CD1c-positive myeloid dendritic cell (primary cell): ENCODE measurements at regions not wholly inside any gene's neighbourhood (a gene's known extent, or its start where the extent isn't known, plus 50 kb on each side); places are given as distances from the start of the nearest gene placed in this dataset.
"Not testable (repeated sequence)": the region's sequence is repeated elsewhere in the genome, so short reads cannot be mapped to it uniquely, and the experiment has no call there.

Source experiments
- DNase-seq: peaks from one replicate; pipeline ENCODE4 v3.0.0-alpha.2; 2016; ENCODE audit errors: extremely low spot score

DNA sequence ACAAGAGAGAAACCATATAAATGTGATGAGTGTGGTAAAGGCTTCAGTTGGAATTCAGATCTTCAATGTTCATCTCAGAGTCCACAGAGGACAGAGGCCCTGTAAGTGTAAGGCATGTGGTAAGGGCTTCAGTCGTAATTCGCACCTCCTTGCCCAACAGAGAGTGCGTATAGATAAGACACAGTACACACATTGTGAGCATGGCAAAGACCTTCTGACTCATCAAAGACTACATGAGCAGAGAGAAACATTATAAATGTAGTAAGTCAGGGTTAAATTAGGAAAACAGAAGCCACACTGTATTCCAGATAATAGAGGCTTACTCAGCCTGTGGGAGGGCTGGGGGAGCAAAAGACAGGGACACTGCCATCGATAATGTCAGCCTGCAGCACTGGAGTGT lies 98.1 kb upstream of the GPR39 start:
- DNase-seq = not testable (repeated sequence)

DNA sequence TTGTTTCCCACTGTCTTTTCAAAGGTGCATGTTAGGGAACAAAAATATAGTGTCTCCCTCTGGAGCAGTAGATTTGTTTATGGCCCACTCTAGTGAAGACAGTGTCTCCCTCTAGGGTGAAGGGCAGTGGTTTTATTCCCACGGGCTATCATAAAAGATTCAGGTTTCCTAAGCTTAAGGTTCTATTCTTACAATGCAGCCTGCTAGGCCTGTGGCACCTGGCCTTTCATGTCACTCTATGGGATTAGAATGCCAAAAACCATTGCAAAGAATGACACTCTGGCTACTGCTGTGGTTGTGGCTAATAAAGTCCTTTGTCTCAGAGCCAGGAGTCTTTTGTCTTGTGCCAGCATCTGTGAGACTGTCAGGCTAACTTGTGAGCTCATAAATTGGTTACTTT lies 92.6 kb upstream of the GPR39 start:
- not testable (repeated sequence) for DNase-seq

DNA sequence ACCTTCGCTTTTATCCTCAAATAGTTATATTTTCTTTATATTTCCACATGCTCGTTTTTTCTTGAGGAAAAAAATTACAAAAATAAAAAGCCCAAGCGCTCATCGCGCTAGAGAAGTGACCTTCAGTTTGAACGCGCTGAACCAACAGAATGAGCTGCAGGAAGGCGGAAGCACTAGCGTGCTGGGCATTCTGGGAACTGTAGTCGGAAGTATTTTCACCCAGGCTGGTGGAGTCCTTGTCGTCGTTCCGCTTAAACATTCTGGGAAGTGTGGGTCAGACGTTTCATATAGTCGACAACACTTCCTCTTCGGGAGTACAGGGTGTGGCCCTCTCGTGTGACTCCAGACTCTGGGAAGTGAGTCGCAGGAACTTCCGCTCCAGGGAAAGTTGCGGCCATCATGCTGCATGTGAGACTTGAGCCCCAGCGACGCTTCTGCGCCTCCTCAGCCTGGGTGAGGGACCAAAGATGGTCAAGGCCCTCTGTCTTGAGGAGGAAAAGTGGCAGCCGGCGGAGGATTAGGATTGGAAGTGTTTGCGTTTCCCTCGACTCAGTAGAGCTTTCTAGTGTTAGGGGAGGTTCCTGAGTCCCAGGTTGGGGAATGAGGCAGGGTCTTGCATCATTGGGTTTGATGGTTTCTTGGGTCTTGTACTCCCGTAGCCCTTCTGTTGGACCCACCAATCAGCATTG lies 84.1 kb upstream of the GPR39 start:
- DNase-seq = peak; percentile 6

DNA sequence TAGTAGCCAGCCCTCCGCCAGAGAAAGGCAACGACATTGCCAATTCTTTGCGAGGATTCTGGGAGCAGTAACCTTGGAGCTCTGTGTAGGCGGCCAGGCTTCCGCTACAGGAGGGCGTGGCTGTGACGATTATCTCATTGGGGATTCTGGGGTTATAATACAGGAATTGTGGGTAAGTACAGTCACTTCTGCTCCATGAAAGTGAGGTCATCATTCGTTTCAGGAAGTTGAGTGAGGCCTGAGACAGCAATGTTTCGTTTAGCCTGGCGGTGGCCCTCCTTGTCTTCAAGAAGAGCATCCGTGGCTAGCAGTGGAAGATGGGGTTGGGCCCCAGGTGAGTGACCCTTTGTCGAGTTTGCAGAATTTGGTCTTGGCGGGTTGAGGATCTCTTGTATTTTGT lies 79.5 kb upstream of the GPR39 start:
- DNase-seq = peak; percentile 49

DNA sequence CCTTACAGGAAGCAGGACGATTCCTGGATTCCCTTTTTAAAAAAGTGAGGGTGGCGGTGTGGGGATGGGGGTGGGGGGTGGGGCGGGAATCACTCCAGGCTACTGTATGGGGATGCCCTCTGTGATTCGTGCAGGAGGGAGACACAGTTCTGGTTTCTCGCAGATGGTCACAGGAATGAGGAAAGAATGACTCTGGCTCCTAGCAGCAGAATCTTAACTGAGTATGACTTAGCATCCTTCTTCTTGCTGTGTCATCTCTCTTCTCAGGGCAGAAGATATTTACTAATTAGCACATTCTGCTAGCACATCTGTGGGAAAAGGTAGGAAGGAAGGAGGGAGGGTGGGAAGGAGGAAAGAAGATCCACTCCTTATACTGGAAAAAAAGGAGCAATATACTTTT lies 78.8 kb upstream of the GPR39 start:
- DNase-seq = not testable (repeated sequence)

DNA sequence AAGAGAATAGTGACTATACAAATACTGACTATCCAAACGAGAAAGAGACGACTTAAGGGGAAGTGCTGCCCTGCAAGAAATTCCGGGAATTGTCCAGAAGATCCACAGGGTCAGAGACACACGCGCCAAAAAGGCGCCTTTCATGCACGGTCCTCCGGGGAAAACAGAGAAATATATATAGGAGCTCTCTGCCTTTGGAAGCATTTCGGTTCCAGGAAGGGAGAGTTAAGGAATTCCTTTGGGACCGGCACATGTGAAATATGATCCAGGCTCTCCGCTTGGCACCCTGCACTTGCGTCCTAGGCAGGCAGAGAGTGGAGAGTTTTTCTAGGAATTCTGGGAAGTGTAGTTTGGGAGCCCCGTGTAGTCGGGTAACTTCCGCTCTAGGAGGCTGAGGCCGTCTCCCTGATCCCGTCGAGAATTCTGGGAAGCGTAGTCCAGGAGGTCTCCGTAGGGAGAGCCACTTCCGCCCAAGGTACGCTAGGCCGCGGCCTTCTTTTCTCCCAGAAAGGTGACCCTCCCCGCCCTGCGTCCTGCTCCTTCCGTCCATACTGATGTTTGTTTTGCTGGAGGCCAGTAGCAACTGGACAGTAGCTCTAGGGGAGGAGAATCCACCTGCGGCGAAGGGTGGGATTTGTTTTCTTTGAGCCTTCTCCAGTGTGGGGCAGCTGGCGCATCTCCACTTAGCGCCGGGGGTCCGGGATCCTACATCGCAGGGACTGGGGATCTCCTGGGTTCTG lies 69.4 kb upstream of the GPR39 start:
- DNase-seq = not testable (repeated sequence)

DNA sequence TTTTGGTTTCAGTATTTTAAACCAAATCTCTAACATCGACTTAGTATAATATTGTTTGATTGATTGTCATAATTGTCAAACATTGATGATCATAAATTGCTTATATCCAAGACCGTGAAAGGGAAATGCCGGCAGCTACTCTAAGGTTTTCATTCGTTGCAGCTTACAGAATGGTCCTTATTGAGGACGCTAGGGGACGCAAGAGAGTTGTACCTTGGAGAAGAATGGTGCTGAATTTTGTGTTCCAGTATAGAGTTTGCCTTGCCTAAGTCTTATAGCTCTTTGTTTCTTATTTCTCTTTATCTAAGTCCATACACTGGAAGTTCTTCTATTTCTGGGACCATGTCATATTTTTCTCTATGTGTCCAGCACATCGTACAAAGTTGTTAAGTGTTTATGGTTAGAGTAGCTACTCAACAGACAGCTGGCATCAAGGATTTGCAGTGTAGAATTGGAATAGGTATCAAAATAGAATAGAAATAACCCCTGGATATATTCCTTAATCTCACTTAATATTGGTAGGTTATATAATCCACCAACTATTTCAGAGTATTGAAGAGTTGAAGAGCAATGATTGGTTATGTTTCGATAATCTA lies 67.4 kb upstream of the GPR39 start:
- DNase-seq = peak; percentile 59

DNA sequence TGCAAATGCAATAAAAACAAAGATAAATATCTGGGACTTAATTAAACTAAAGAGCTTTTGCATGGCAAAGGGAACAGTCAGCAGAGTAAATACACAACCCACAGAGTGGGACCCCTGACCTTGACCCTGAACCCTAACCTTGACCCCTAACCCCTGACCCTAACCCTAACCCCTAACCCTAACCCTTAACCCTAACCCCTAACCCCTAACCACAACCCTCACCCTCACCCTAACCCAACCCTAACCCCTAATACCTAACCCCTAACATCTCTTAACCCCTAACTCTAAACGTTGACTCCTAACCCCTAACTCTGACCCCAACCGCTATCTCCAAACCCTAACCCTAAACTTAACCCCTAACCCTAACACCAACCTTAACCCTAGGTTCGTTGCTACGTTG lies 64.9 kb upstream of the GPR39 start:
- DNase-seq = not testable (repeated sequence)

DNA sequence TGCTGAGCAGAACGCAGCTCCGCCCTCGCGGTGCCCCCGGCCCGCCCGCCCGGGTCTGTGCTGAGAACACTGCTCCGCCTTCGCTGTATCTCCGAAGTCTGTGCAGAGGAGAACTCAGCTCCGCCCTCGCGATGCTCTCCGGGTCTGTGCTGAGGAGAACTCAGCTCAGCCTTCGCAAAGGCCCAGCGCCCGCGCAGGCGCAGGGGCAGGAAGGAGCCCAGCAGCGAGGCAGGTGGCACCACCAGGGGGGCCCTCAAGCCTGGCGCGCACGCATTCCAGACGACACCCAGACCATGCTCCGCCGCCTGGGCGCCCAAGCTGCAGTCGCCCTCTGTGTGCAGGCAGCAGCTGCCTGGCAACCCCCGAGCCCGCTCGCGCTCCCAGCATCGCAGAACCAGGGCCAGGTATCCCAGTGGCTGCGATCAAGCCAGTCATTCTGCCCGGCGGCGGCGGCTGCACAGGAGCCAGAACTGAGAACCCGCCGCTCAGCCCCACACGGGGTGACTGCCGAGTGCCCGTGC lies 64.1 kb upstream of the GPR39 start:
- DNase-seq = peak; percentile 29

DNA sequence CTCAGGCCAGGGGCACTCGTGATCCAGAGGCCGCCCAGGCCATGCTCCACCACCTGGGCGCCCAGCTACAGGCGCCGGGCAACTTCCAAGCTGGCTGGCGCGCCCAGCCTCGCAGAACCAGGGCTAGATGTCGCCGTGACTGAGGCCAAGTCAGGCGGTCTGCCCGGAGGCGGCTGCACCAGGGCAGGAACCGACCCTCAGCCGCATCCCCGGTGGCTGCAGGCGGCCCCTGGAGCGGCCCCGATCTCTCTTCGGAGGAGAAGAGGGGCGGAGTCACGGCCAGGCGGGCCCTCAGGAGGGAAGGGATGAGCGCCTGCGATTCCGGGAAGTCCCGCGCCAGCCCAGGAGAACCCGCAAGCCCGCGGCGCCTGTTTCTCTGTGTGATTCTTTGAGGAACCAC lies 63.2 kb upstream of the GPR39 start:
- peak; percentile 40 for DNase-seq

DNA sequence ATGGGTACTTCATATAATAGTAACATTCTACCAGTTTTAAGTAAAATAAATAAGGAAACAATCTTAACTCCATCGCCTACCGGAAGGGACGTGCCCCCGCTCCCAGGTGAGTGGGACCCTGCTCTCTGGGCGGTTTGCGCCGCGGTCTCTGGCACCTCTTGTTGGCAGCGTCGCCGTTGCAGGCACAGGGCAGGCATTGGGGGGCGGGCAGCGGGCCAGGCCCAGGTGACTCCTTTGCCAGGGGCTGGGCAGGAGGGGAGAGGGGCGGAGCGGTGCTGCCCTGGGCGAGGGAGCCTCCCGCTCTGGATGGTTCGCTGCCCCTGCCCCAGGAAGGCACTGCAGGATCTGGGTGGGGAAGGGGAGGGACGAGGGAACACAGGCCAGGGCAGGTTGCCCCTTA lies 55.6 kb upstream of the GPR39 start:
- DNase-seq = not testable (repeated sequence)

DNA sequence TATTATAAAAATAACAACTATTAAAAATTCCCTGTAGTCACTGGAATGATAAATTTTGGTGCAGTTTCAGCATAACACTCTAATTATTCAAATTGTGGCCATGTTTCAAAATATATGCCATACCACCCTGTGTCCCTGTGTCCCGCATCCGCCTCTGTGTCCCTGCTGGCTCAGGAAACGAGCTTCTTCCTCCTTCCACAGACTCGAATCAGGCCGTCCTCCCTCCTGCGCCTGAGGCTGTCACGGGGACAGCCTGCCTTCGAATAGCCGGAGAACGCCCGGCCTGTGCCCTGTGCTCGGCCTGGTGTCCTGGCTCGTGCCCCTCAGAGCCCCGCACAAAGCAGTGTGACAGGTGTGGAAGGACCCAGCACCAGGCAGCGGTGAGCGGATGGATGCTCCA lies 55.1 kb upstream of the GPR39 start:
- not testable (repeated sequence) for DNase-seq

DNA sequence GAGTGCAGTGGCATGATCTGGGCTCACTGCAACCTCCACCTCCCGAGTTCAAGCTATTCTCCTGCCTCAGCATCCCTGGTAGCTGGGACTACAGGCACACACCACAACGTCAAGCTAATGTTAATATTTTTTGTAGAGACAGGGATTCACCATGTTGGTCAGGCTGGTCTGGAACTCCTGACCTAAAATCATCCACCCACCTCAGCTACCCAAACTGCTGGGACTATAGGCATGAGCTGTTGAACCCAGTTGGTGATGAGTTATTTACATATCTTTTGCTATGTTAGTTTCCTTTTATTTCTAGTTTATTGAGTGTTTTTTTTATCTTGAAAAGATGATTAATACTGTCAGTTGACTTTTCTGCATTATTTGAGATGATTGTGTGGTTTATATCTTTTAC lies 53.3 kb upstream of the GPR39 start:
- not testable (repeated sequence) for DNase-seq

DNA sequence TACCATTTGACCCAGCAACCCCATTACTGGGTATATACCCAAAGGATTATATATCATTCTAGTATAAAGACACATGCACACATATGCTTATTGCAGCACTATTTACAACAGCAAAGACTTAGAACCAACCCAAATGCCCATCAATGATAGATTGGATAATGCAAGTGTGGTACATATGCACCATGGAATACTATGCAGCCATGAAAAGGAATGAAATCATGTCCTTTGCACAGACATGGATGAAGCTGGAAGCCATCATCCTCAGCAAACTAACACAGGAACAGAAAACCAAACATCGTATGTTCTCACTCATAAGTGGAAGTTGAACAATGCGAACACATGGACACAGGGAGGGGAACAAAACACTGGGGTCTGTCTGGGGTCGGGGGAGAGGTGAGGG lies 50.6 kb upstream of the GPR39 start:
- not testable (repeated sequence) for DNase-seq

DNA sequence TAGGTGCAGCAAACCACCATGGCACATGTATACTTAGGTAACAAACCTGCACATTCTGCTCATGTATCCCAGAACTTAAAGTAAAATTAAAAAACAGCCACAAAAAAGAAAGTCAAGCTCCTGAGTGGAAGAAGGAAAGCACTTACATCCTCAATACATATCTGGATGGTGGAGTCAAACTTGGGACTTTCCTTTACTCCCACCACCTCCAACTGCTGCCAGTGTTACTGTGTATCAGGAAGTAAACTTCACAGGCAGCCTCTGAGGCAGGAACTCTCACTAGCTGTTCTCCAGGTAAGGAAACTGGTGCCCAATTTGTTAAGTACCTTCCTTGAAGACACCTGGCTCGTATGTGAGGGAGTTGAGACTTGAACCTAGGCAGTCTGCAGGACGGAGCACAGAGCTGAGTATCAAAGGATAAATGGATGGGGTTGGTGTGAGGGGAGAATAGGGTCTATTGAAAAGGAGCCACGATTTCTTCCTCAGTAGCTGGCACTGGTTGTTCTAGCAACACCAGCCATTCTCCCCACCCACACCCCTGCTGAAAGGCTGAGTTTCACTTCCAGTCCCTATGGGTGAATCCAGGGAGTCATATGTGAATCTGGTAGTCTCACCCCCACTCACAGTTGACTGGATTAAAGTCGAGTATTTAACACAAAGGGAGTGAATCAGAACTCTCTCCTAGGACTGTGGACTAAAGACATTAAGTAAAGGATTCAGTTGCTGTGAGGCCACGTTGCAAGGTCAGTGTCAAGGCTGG lies 50.0 kb upstream of the GPR39 start:
- DNase-seq = peak; percentile 84
